Stomach (tissue), 4 donors: ENCODE measurements at regions not wholly inside any gene's neighbourhood (a gene's known extent, or its start where the extent isn't known, plus 50 kb on each side); places are given as distances from the start of the nearest gene placed in this dataset.

Experiments used
- CTCF ChIP-seq, 7 experiments: fragments of 450-650 bp in 4 of 7; fragments of 200-600 bp in 3 of 7; sonication (generic) in 3 of 7; IDR thresholded peaks; one replicate each; pipeline ENCODE4 v1.5.1; 2016 to 2019; ENCODE audit warnings: antibody characterized with exemption in 7 of 7, control low read depth in 2 of 7, mild to moderate bottlenecking in 1 of 7
- EP300 ChIP-seq: sonication (generic); formaldehyde crosslinking; IDR thresholded peaks from one replicate; pipeline ENCODE4 v1.6.1; 2017; ENCODE audit warnings: antibody characterized with exemption
- POLR2A ChIP-seq, 4 donors: fragments of 450-650 bp; IDR thresholded peaks; one replicate each; pipeline ENCODE4 v1.6.1; 2016; ENCODE audit warnings: antibody characterized with exemption in 4 of 4, control low read depth in 2 of 4, mild to moderate bottlenecking in 1 of 4, moderate library complexity in 1 of 4
- POLR2AphosphoS5 ChIP-seq, 3 donors: sonication (generic); formaldehyde crosslinking; IDR thresholded peaks; one replicate each; pipeline ENCODE4 v1.6.1; 2016; ENCODE audit warnings: antibody characterized with exemption in 3 of 3

DNA sequence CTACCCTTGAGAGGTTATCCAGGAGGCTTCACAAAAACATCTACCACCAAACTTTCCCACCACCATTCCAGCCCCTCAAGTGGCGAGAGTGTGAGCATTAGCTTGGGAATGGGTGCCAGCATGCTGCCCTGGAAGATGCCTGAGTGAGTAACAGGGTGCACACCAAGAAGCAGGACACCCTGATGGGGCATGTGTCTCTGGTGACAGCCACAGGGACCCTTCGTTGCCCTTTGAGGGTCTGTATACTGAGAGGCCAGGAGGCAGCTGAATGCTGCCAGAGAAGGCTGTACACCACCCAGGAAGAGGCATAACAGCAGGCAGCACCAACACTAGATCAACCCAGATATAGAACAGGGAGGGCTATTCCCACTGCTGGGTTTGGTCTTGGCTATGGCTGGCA lies 233.6 kb upstream of the THSD7B start:
- no peak for TF ChIP-seq POLR2A (IDR thresholded peaks at IDR 0.05)
- no peak for TF ChIP-seq CTCF (IDR thresholded peaks at IDR 0.05)
- no peak for TF ChIP-seq EP300
- no peak for TF ChIP-seq POLR2AphosphoS5 (IDR thresholded peaks at IDR 0.05)
